HG03439 (cell line): ENCODE measurements at regions not wholly inside any gene's neighbourhood (a gene's known extent, or its start where the extent isn't known, plus 50 kb on each side); places are given as distances from the start of the nearest gene placed in this dataset.
"Not testable (repeated sequence)": the region's sequence is repeated elsewhere in the genome, so short reads cannot be mapped to it uniquely, and the experiment has no call there.

Source experiments
- ATAC-seq: cut with Tn5 transposase; IDR thresholded peaks from one replicate; pipeline ENCODE4 v1.9.1; 2021; ENCODE audit warnings: mild to moderate bottlenecking, moderate library complexity; ENCODE audit not compliant: unreplicated experiment

GRCh38 chr13:64529874-64530485, 2700.2 kb downstream of the PCDH9 start:
- no peak for ATAC-seq

- no peak for ATAC-seq
These were observed 2701.3 kb downstream of the PCDH9 start for GRCh38 chr13:64528838-64529237.

GRCh38 chr13:64527561-64527960, 2702.6 kb downstream of the PCDH9 start:
- no peak for ATAC-seq

- no peak for ATAC-seq
These were observed 2704.4 kb downstream of the PCDH9 start for GRCh38 chr13:64525687-64526086.

- no peak for ATAC-seq
These were observed 2719.4 kb downstream of the PCDH9 start for GRCh38 chr13:64510747-64511146.

- ATAC-seq = no peak
These were observed 2723.9 kb downstream of the PCDH9 start for GRCh38 chr13:64506246-64506645.

GRCh38 chr13:64505336-64505910, 2724.7 kb downstream of the PCDH9 start:
- no peak for ATAC-seq

- ATAC-seq = no peak
These were observed 2741.4 kb downstream of the PCDH9 start for GRCh38 chr13:64488731-64489130.

GRCh38 chr13:64482373-64482772, 2747.8 kb downstream of the PCDH9 start:
- ATAC-seq = no peak

GRCh38 chr13:64480672-64481071, 2749.5 kb downstream of the PCDH9 start:
- ATAC-seq = no peak

GRCh38 chr13:64480211-64480610, 2749.9 kb downstream of the PCDH9 start:
- ATAC-seq = no peak

GRCh38 chr13:64477146-64477545, 2753.0 kb downstream of the PCDH9 start:
- ATAC-seq = no peak

- not testable (repeated sequence) for ATAC-seq
These were observed 2754.0 kb downstream of the PCDH9 start for GRCh38 chr13:64476041-64476568.

GRCh38 chr13:64471916-64472315, 2758.2 kb downstream of the PCDH9 start:
- no peak for ATAC-seq

- ATAC-seq = no peak
These were observed 2759.4 kb downstream of the PCDH9 start for GRCh38 chr13:64470751-64471150.

- ATAC-seq = no peak
These were observed 2770.4 kb downstream of the PCDH9 start for GRCh38 chr13:64459778-64460177.

- no peak for ATAC-seq
These were observed 2772.2 kb downstream of the PCDH9 start for GRCh38 chr13:64457976-64458375.

GRCh38 chr13:64455124-64455523, 2775.0 kb downstream of the PCDH9 start:
- no peak for ATAC-seq

GRCh38 chr13:64453831-64454230, 2776.3 kb downstream of the PCDH9 start:
- no peak for ATAC-seq

GRCh38 chr13:64446372-64446771, 2783.8 kb downstream of the PCDH9 start:
- no peak for ATAC-seq

- ATAC-seq = no peak
These were observed 2788.4 kb downstream of the PCDH9 start for GRCh38 chr13:64441740-64442139.

GRCh38 chr13:64438084-64438483, 2792.1 kb downstream of the PCDH9 start:
- ATAC-seq = no peak

- ATAC-seq = no peak
These were observed 2800.4 kb downstream of the PCDH9 start for GRCh38 chr13:64429691-64430090.
